ENCODE measurements at regions not wholly inside any gene's neighbourhood (a gene's known extent, or its start where the extent isn't known, plus 50 kb on each side); places are given as distances from the start of the nearest gene placed in this dataset.

DNA sequence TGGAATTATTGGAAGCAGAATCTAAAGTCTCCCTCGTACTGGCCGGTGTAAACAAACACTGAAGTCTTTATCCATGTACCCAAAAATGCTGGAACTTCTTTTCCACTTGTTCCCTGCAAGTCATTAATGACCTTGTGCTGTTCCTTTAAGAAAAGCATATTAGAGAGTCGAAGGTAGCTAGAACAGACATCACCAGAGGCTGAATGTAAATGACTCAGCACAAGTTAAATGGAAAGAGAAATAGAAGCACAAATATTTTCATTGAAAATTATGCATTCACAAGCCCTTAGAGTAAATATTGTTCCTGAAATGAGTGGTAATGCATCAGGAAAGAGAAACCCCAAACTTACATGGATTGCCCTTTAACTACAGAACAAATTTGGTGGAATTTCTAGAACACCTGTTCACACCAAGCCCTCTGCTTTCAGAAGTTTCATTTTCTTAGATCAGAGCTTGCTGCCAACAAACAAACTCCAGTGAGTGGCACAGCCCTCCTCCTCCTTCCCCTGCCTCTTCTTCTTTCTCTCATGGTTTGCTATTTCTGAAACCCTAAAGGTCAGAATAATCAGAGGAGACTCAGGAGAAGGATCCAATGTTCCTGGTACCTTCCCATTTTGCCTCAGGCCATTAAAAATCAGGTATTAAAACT lies 264.3 kb downstream of the TXNL1 start:
- DNase-seq = no peak

DNA sequence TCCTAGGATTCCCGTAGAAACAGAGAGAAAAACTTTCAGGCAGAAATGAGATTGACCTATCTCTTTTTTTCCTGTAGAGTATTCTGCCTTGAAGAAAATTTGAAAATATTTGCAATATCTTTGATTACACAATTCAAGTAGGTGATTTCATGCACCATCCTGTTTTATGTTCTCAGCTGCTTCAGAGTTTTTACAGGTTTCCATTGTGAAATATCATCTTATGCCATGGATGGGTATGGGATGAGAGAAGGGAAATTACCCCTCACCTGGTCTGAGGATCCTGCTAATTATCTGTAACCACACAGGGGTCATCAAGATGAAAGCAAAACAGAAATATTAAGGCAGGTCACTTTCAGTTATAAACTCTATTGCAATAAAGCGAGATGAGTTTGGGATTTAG lies 264.8 kb downstream of the TXNL1 start:
- no peak for DNase-seq

- DNase-seq = no peak
These were observed 270.3 kb downstream of the TXNL1 start for GRCh38 chr18:56368066-56368465.

- no peak for DNase-seq
These were observed 279.6 kb downstream of the TXNL1 start for GRCh38 chr18:56358608-56359280.

DNA sequence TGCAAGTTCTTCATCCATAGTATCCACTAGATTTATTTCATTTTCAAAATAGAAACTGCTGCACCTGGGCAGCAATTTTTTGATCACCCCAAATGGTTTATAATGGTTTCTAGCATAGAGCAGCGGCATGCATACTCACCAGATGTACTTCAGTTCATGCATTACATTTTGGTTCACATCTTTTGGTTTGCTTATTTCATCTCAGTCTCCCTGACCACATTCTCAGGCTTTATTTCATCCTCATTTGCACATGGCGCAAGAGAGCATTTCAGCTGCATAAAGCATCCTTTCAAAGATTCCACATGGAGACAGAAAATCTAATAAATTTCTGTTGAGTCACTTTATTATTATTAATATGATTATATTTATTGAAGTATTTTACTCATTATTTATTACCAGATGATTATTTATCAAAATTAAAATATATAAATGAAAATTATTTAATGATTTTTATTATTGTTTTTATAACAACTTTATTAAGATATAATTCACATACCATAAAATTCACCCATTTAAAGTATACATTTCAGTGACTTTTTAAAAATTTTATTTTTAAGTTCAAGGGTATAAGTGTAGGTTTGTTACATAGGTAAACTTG lies 284.6 kb downstream of the TXNL1 start:
- no peak for DNase-seq

DNA sequence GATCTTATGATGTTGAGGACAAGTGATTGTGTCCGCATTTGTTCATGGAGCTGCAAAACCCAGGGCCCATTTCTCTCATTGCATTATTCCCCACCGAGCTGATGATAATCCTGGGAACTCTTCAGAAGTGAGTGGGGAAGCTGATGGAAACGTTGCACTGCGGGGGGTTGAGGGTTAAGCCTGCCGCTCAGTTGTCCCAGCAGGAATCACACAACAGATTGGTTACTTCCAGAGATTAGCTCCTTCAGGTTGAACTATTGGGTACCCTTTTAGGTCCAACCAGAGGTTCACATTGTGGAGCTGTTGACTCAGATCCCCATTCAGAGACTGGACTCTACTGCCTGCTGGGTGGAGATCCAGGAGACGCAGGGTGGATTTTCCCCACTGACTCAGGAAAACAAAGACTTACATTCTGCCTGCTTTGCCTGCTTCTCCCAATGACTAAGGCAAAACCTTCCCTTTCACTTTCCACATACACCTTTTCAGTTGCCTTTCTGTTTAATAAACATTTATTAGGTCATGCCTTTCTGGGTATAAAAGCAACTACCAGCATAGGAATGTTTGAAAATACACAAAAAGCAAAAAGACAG lies 286.4 kb downstream of the TXNL1 start:
- no peak for DNase-seq

DNA sequence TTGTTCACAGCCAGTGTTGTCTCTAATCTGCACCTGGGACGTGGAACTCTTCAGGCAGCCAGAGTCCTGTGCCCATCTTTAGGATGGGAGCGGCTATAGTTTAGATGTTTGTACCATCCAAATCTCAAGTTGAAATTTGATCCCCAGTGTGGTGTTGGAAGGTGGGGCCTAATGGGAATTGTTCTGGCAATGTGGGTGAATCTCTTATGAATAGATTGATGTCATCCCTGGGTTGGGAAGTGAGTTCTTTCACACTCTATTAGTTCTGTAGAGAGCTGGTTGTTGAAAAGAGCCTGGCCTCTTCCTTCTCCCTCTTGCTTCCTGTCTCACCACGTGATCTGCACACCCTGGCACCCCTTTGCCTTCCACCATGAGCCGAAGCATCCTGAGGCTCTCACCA lies 300.9 kb downstream of the TXNL1 start:
- DNase-seq = no peak

DNA sequence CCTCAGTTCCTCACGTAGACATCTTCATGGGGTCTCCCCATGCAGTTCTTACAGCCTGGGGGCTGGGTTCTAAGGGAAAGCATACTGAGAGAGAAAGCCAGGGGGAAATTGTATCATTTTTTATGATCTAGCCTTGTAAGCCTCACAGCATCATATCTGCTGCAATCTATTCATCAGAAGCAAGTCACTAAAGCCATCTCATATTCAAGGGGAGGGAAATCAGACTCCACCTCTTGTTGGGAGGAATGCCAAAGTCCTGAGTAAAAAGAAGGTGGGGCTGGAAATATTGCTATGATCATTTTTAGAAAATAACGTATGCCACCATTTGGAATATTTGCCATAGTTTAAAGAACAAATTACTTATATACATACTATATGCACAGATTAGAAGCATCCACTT lies 304.6 kb downstream of the TXNL1 start:
- DNase-seq = no peak

GRCh38 chr18:56333146-56333545 lies 305.2 kb downstream of the TXNL1 start:
- no peak for DNase-seq

DNA sequence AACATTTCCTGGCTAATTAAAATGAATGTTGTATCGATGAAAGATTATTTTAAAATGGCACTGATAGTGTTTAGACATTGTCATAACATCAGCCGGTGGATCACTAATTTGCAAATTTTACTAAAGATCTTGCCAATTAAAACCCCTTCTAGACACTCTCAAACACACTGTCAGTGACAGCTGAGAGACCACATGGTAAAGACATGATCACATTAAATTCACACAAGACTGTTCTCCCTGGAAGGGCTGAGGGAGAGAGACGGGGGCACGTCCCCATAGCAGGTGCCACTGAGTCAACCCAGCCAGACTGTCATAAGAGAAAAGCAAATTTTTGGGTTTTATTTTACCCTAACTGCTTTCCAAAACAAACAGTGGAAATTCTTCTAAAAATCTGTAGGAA lies 306.0 kb downstream of the TXNL1 start:
- DNase-seq = no peak

- no peak for DNase-seq
These were observed 307.9 kb downstream of the TXNL1 start for GRCh38 chr18:56330366-56331110.

DNA sequence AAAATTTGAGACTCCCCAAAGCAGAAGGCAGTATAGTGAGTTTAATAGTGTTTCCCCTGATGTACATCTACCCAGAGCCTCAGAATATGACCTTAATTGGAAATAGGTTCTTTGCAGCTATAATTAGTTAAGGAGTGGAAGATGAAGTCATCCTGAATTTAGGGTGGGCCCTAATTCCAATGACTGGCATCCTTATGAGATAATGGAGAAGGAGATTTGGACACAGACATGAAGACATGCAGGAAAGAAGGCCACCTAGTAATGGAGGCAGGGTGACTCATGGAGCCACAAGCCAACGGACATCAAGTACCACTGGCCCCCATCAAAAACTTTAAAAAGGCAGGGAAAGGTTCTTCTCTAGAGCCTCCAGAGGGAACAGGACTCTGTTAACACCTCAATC lies 308.9 kb downstream of the TXNL1 start:
- no peak for DNase-seq

- DNase-seq = no peak
These were observed 311.1 kb downstream of the TXNL1 start for GRCh38 chr18:56327191-56327885.

- DNase-seq = no peak
These were observed 311.9 kb downstream of the TXNL1 start for GRCh38 chr18:56326336-56327072.

DNA sequence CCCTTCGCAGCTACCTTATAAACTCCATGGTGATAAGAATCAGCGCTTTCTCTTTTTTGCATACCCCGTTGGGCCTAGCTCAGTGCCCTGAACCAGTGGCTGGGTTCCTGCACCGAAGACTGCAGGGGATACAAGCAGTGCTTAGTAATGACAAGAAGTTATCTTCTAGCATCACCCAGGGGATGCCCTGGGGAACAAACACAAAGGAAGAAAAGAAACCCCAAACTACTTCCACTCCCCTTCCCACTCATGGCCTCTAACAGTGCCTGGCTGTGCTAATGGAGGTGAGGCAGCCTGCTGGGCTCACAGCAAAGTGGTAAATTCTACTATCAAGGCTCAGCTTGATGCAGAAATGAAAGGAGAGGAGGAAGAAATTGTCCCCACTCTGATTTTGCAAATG lies 314.7 kb downstream of the TXNL1 start:
- no peak for DNase-seq

DNA sequence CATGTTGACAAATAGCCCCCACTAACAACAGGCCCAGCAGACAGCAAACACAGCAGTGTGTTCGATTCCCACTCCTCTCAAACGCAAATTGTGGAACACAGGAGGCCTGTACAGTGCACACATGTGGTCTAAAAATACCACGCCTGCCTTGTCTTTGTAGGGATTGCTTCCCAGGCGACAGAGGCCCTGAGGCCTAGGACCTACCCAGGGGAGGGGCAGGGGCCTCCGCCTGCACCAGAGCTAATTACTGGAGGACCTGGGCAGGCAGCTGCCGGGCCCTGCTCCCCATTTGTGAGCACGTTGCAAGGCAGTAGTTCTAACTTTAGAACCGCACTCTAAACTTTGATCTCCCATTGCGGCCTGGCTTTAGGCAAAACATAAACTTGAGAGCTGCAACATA lies 316.0 kb downstream of the TXNL1 start:
- no peak for DNase-seq

DNA sequence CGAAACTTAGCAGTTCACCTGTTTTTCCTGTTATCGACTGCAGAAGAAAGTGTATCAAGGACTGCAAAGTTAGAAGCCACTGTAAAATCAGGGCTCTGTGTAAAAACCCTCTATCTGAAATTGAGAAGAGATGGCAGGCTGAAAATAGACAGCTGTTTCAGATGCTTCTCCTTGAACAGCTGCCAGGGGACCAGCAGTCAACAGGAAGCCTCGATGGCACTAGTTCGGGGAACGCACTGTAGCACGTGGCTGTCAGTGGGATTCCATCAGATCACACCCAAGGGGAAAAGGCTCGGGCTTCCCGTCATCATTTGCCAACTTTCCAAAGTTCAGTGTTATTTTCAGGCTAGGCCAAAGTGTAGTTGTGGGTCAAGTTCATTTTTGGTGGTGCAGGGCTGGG lies 316.9 kb downstream of the TXNL1 start:
- DNase-seq = no peak

GRCh38 chr18:56319953-56320352 lies 318.4 kb downstream of the TXNL1 start:
- no peak for DNase-seq

DNA sequence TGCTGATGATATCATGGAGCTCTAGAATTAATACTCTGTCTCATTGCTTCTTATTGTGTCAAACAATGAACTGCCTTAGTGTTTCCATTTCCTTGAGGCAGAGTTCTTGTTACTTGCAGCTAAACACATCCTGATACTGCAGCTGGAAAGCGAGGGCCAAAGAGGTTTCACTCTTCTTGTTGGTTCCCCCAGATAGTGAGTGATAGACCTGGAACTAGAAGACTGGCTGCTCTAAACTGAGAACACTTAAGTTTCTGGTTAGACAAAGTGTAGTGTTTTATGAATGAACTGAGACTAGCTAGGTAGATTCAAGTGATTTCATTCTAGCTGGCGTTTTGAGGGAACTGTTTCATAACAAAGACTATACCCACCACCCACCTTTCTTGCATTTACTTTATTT lies 321.7 kb downstream of the TXNL1 start:
- DNase-seq = no peak

- no peak for DNase-seq
These were observed 323.0 kb downstream of the TXNL1 start for GRCh38 chr18:56315363-56315762.

DNA sequence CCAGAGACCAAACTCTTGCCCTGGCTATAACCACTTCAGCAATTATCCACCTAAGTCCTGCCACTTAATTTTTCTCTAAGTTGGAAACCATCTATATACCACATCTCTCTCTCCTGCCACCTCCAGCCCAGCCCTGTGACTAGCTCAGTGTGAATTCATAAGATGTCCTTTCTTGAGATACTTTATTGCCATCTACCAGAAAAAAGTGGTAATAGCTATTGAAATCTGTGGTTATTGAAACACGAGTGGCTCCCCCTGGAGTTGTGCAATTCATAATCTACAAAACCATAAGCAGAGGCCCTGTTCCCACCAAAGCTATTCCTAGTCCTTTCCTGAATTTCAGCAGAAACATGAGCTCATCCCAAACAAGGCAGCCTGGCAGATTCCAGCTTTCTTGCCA lies 324.0 kb downstream of the TXNL1 start:
- DNase-seq = no peak

Data from activated gamma-delta T cell (primary cell).